Ovary (tissue), 7 donors: ENCODE measurements at regions not wholly inside any gene's neighbourhood (a gene's known extent, or its start where the extent isn't known, plus 50 kb on each side); places are given as distances from the start of the nearest gene placed in this dataset.

Experiments
- DNase-seq, 5 donors: peaks; one replicate each; pipeline ENCODE4 v3.0.0-alpha.2; 2019 to 2020
- H3K27ac ChIP-seq, 2 donors: fragments of 200-600 bp; one replicate each; pipeline versions ENCODE4 v1.5.1 to v1.8.0; 2019 to 2022
- H3K27me3 ChIP-seq: fragments of 200-600 bp; one replicate; pipeline ENCODE4 v1.8.0; 2022
- H3K36me3 ChIP-seq: fragments of 200-600 bp; sonication (generic); one replicate; pipeline ENCODE4 v1.5.1; 2019
- H3K4me1 ChIP-seq: one replicate; pipeline ENCODE4 v1.8.1; 2013; ENCODE audit warnings: mild to moderate bottlenecking, moderate library complexity; ENCODE audit not compliant: insufficient read depth
- H3K4me3 ChIP-seq: fragments of 200-600 bp; sonication (generic); one replicate; pipeline ENCODE4 v1.5.1; 2017
- H3K9me3 ChIP-seq, 2 donors: fragments of 200-600 bp in 1 of 2; sonication (generic) in 1 of 2; one replicate each; pipeline versions ENCODE4 v1.5.1 to v1.8.1; 2013 to 2019; ENCODE audit warnings: mild to moderate bottlenecking in 1 of 2, moderate library complexity in 1 of 2
- CTCF ChIP-seq, 3 donors: fragments of 450-650 bp in 2 of 3; fragments of 200-600 bp in 1 of 3; IDR thresholded peaks; one replicate each; pipeline versions ENCODE4 v1.5.1 to v1.8.0; 2016 to 2022; ENCODE audit warnings: antibody characterized with exemption in 3 of 3, mild to moderate bottlenecking in 1 of 3
- EP300 ChIP-seq: sonication (generic); formaldehyde crosslinking; IDR thresholded peaks from one replicate; pipeline ENCODE4 v1.6.1; 2017; ENCODE audit warnings: antibody characterized with exemption
- POLR2A ChIP-seq: fragments of 450-650 bp; IDR thresholded peaks from one replicate; pipeline ENCODE4 v1.6.1; 2017; ENCODE audit warnings: antibody characterized with exemption, mild to moderate bottlenecking, moderate library complexity
- WGBS, 3 donors: extraction: QIAGEN DNeasy Blood & Tissue Kit in 1 of 3; methylation state at CpG; one replicate each; pipeline versions ENCODE4 v1.1.5 to v1.1.7; 2013 to 2017; 5-methylcytosine and 5-hydroxymethylcytosine counted together
- intact Hi-C, 4 donors: fragments of 100-400 bp; cut with DNase I; formaldehyde crosslinking; loops; one replicate each; pipeline versions ENCODE4 v1.11.0 to v1.15.1; 2022 to 2023
- donor health status: DM: no; HTN: no; CAD: no; lungs with moderate emphysema.
- donor health status: DM: no; HTN: no; CAD: no.
- donor health status: Bipolar disorder and iron deficiency.
- donor health status: DM: no; HTN: no; CAD: no.
- donor health status: DM: yes; HTN: yes; CAD: no.

DNA sequence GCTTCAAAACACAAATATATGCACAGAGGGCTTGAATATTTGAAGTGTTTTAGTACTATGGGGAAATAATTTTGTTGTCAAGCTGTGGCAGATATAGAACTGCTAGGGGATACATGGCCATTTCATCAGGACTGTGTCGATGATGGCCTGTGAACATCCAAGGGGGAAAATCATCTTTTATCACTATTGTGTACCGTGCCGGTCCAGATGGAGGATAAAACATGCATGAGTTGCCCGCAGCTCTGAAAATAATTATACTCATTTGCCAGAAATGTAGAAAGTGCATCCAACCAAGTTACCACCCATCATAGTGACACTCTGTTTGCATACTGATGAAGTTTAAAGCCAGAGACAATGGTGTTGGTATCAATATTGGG is 405.9 kb downstream of the ZSWIM6 start:
- H3K27me3 ChIP-seq = no peaks in the 10 kb centered on the region
- no peak for TF ChIP-seq EP300
- no peak for TF ChIP-seq POLR2A
- no peak for TF ChIP-seq CTCF (IDR thresholded peaks at IDR 0.05)
- no peak overlapping the region for H3K4me3 ChIP-seq
- no peaks in the 10 kb centered on the region for H3K9me3 ChIP-seq
- H3K4me1 ChIP-seq = peaks cover 6% of the 10 kb centered on the region
- 91 to 94% (median 93%) methylated on average over 4 of the region's 4 CpGs for WGBS, 3 donors
- no peaks in the 10 kb centered on the region for H3K36me3 ChIP-seq
- no peak for DNase-seq
- intact Hi-C loops = loop anchor here in 1 of 4 donors (10.0 kb wide), 1 partner anchor 113 kb away; no protein-coding TSS in a partner anchor
- no peak overlapping the region for H3K27ac ChIP-seq

DNA sequence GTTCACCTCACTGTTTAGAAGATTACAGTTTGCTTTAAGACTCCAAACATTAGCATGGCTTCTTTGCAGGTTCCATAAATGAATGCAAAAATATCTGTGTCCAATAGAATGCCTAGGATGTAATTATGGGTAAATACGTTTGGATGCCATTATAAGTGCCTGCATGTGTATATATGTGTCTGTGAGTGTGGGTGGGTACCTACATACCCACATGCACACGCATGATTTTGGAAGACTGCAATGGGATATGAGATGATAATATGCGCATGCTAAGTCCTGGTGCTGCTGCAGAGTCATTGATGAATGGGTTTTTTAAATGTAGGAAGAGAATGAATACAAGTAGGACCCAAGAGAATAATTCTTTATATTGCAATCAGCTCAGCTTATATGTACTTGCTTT is 406.4 kb downstream of the ZSWIM6 start:
- Histone ChIP-seq H3K9me3 (no peaks in the 10 kb centered on the region), H3K4me1 (peaks cover 5% of the 10 kb centered on the region), H3K4me3 (no peak overlapping the region), H3K36me3 (no peaks in the 10 kb centered on the region), H3K27ac (no peak overlapping the region), H3K27me3 (no peaks in the 10 kb centered on the region)
- intact Hi-C loops = loop anchor here in 1 of 4 donors (10.0 kb wide), 1 partner anchor 114 kb away; no protein-coding TSS in a partner anchor
- TF ChIP-seq EP300 (no peak), CTCF (IDR thresholded peaks at IDR 0.05) (no peak), POLR2A (no peak)
- 95 to 97% (median 95%) methylated on average over 3 of the region's 3 CpGs for WGBS, 3 donors
- DNase-seq = no peak

DNA sequence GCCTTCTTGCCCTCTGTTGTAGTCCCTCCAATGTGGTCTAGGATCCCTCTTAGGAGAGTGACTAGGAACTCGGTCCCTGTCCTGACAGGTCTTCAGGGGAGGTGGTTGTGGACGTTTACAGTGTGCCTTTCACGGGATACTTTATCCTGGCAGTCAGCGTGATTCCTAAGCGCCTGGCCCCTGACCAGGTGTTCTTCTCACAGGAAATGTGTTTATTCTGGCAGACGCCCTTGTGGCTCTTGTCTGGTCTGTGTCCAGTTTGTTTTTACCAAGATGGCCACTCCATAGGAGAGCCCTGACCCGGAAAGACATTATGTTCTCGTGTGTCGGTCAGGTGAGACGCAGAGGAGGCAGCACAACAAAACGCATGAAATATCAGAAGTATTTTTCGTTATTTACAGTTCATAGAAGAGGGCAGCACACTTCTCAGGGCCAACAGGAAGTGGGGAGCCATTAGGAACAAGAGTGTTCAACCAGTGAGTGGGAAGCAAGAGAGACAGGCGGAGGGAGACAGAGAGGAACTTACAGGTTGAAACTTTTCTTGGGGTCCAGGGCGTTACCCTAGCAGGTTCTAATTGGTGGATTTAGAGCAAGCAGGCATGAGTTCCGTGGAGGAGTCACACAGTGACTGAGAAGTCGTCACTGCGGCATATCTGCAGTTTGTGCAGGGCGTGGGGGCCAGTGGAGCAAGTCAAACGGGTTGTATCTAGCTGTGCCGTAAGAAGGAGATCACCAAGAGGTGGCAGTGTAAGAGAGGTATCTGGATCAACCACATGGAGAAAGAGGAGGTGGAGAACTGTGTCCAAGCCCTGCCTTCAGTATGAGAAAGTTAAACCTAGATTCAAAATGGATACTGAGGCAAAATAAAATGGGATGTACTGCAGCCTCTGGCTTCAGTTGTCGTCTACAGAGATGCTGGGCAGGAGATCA is 412.9 kb downstream of the ZSWIM6 start:
- H3K27me3 ChIP-seq = no peaks in the 10 kb centered on the region
- no peak for TF ChIP-seq CTCF (IDR thresholded peaks at IDR 0.05)
- TF ChIP-seq EP300 = no peak
- no peak for TF ChIP-seq POLR2A
- WGBS, 3 donors = 81 to 84% (median 84%) methylated on average over 21 of the region's 21 CpGs
- no peak for DNase-seq
- no peak overlapping the region for H3K27ac ChIP-seq
- no peaks in the 10 kb centered on the region for H3K9me3 ChIP-seq
- H3K4me1 ChIP-seq = no peaks in the 10 kb centered on the region
- no peaks in the 10 kb centered on the region for H3K36me3 ChIP-seq
- H3K4me3 ChIP-seq = no peak overlapping the region
- intact Hi-C loops = no loop called here

- intact Hi-C loops = no loop called here
- no peak overlapping the region for H3K27ac ChIP-seq
- H3K36me3 ChIP-seq = no peaks in the 10 kb centered on the region
- 79 to 80% (median 80%) methylated on average over 7 of the region's 7 CpGs for WGBS, 3 donors
- H3K9me3 ChIP-seq = no peaks in the 10 kb centered on the region
- no peak for DNase-seq
- H3K4me1 ChIP-seq = no peaks in the 10 kb centered on the region
- TF ChIP-seq POLR2A (no peak), EP300 (no peak), CTCF (IDR thresholded peaks at IDR 0.05) (no peak)
- no peak overlapping the region for H3K4me3 ChIP-seq
- H3K27me3 ChIP-seq = no peaks in the 10 kb centered on the region
Measured at GRCh38 chr5:61746831-61747575, 414.9 kb downstream of the ZSWIM6 start.
